ENCODE measurements at regions not wholly inside any gene's neighbourhood (a gene's known extent, or its start where the extent isn't known, plus 50 kb on each side); places are given as distances from the start of the nearest gene placed in this dataset.

- Histone ChIP-seq H3K36me3 (no peaks in the 10 kb centered on the region), H3K27me3 (no peaks in the 10 kb centered on the region), H3K4me3 (no peak overlapping the region), H3K27ac (no peak overlapping the region), H3K4me1 (no peaks in the 10 kb centered on the region), H3K9me3 (no peaks in the 10 kb centered on the region)
- DNase-seq (ENCODE audit: extremely low spot score in 2 of 2), result no peak
- TF ChIP-seq CTCF (IDR thresholded peaks at IDR 0.05), result no peak
- no peak for TF ChIP-seq POLR2A (IDR thresholded peaks at IDR 0.05)
- TF ChIP-seq POLR2AphosphoS5 (IDR thresholded peaks at IDR 0.05; ENCODE audit: insufficient read depth in 1 of 2, low read depth in 1 of 2), result no peak
- intact Hi-C loops (cut with DNase I), result no loop called here
These were observed 573.5 kb downstream of the KCNJ18 start for GRCh38 chr17:22265807-22266206.

DNA sequence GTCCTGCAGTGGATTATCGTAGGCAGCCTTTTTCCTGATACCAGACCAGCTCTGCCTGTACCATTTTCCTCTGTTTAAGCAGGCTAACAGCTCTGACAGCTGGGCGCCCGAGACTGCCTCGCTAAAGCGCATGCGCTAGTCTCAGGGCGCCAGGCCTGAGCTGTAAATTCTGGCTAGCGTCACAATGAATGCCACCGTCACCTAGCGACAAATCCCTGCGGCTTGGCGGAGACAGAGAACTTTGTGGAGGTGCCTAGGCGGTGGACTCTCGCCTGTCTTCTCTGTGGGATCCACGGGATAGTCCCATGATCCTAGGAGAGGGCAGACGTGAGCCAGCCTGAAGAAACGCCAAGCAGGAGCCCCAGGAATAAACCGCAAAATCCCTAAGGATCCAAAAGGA is 573.9 kb downstream of the KCNJ18 start:
- no peak overlapping the region for H3K4me3 ChIP-seq
- no peak overlapping the region for H3K27ac ChIP-seq
- TF ChIP-seq POLR2AphosphoS5 (IDR thresholded peaks at IDR 0.05; ENCODE audit: insufficient read depth in 1 of 2, low read depth in 1 of 2) (no peak), POLR2A (IDR thresholded peaks at IDR 0.05) (no peak), CTCF (IDR thresholded peaks at IDR 0.05) (no peak)
- no peaks in the 10 kb centered on the region for H3K4me1 ChIP-seq
- no peaks in the 10 kb centered on the region for H3K27me3 ChIP-seq
- intact Hi-C loops (cut with DNase I), result no loop called here
- H3K36me3 ChIP-seq, result no peaks in the 10 kb centered on the region
- DNase-seq (ENCODE audit: extremely low spot score in 2 of 2), result no peak
- H3K9me3 ChIP-seq, result no peaks in the 10 kb centered on the region

GRCh38 chr17:22267019-22267418 is 574.7 kb downstream of the KCNJ18 start:
- H3K4me3 ChIP-seq, result no peak overlapping the region
- no peak for DNase-seq (ENCODE audit: extremely low spot score in 2 of 2)
- H3K36me3 ChIP-seq, result no peaks in the 10 kb centered on the region
- intact Hi-C loops (cut with DNase I), result no loop called here
- TF ChIP-seq POLR2AphosphoS5 (IDR thresholded peaks at IDR 0.05; ENCODE audit: insufficient read depth in 1 of 2, low read depth in 1 of 2), result no peak
- TF ChIP-seq POLR2A (IDR thresholded peaks at IDR 0.05), result no peak
- no peak for TF ChIP-seq CTCF (IDR thresholded peaks at IDR 0.05)
- no peaks in the 10 kb centered on the region for H3K27me3 ChIP-seq
- no peaks in the 10 kb centered on the region for H3K4me1 ChIP-seq
- H3K9me3 ChIP-seq, result no peaks in the 10 kb centered on the region
- no peak overlapping the region for H3K27ac ChIP-seq

- no peaks in the 10 kb centered on the region for H3K9me3 ChIP-seq
- peak in 1 of 2 donors; percentile 88 for DNase-seq (ENCODE audit: extremely low spot score in 2 of 2)
- H3K27ac ChIP-seq, result no peak overlapping the region
- intact Hi-C loops (cut with DNase I), result no loop called here
- no peaks in the 10 kb centered on the region for H3K27me3 ChIP-seq
- H3K4me3 ChIP-seq, result no peak overlapping the region
- TF ChIP-seq POLR2A (IDR thresholded peaks at IDR 0.05) (no peak), POLR2AphosphoS5 (IDR thresholded peaks at IDR 0.05; ENCODE audit: insufficient read depth in 1 of 2, low read depth in 1 of 2) (no peak), CTCF (IDR thresholded peaks at IDR 0.05) (no peak)
- H3K4me1 ChIP-seq, result no peaks in the 10 kb centered on the region
- H3K36me3 ChIP-seq, result no peaks in the 10 kb centered on the region
These were observed 576.0 kb downstream of the KCNJ18 start for GRCh38 chr17:22268214-22268911.

DNA sequence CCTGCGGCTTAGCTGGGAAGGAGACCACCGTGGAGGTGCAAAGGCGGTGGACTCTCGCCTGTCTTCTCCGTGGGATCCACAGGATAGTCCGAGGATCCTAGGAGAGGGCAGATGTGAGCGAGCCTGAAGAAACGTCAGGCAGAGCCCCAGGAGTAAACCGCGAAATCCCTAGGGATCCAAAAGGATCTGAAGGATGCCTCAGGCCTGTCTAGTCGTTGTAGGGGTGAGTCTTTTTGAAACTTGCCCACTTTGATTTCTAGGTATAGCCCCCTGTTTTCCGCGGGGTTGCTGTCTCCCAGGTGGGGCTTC is 576.5 kb downstream of the KCNJ18 start:
- H3K27me3 ChIP-seq, result no peaks in the 10 kb centered on the region
- H3K36me3 ChIP-seq, result no peaks in the 10 kb centered on the region
- intact Hi-C loops (cut with DNase I), result no loop called here
- H3K27ac ChIP-seq, result no peak overlapping the region
- no peaks in the 10 kb centered on the region for H3K4me1 ChIP-seq
- no peak overlapping the region for H3K4me3 ChIP-seq
- TF ChIP-seq CTCF (IDR thresholded peaks at IDR 0.05), result no peak
- no peak for TF ChIP-seq POLR2A (IDR thresholded peaks at IDR 0.05)
- TF ChIP-seq POLR2AphosphoS5 (IDR thresholded peaks at IDR 0.05; ENCODE audit: insufficient read depth in 1 of 2, low read depth in 1 of 2), result no peak
- H3K9me3 ChIP-seq, result no peaks in the 10 kb centered on the region
- no peak for DNase-seq (ENCODE audit: extremely low spot score in 2 of 2)

Data from vagina (tissue), 2 donors.